ENCODE measurements at regions not wholly inside any gene's neighbourhood (a gene's known extent, or its start where the extent isn't known, plus 50 kb on each side); places are given as distances from the start of the nearest gene placed in this dataset.

DNA sequence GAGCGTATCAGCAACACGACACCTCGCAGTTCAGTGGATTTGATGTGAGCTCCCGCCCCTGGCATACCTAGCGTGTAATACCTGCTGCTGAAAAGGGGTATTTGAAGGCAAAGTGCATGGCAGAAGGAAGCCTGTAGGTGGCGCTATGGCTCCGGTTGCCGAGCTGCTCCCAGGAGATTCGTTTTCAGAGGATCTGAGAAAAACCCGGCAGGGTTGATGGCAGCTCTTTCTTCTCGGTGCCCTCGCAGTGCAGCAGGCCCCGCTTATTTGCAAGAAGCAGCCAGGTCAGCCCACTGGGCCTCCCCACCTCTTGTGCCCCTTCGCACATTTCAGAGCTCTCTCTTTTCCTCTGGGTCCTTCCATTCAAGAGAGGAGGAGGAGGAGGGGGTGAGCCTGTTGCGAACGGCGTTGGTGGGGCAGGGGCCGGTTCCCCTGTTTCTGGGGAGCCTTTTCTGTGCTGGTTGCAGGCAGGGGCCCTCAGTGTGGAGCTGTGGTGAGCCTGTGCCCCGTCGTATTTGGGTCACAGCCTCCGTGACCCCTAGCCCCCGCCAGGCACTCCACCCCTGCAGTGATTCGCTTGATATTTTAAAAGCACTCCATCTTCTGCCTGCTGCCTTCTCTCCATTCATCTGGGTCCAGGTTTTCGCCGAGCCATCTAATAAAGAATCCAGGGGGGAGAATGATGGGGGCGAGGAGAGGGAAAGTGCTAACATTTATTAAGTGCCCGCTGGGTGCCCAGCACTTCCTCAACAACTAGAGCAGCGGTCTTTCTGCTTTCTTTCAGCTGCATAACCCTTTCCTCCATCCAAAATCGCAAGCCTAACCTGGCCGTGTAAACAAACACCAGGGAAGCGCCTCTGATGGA lies 85.3 kb upstream of the SYT13 start:
- Histone ChIP-seq H3K27me3 (peaks cover 43% of the 10 kb centered on the region), H3K4me3 (no peak overlapping the region), H3K9me3 (ENCODE audit: low read depth) (no peaks in the 10 kb centered on the region), H3K27ac (no peak overlapping the region), H3K4me1 (ENCODE audit: low read depth) (peaks cover 12% of the 10 kb centered on the region), H3K36me3 (no peaks in the 10 kb centered on the region)
- peak; percentile 78 to 88 for DNase-seq (ENCODE audit: low read depth in 1 of 2, low spot score in 1 of 2)
- TF ChIP-seq CTCF (IDR thresholded peaks at IDR 0.05; ENCODE audit: low read depth, low read length), result peak; percentile 96

GRCh38 chr11:45369313-45369712 lies 83.2 kb upstream of the SYT13 start:
- Histone ChIP-seq H3K4me1 (ENCODE audit: low read depth) (peaks cover 14% of the 10 kb centered on the region), H3K27ac (no peak overlapping the region), H3K27me3 (peaks cover 37% of the 10 kb centered on the region), H3K36me3 (no peaks in the 10 kb centered on the region), H3K4me3 (no peak overlapping the region), H3K9me3 (ENCODE audit: low read depth) (no peaks in the 10 kb centered on the region)
- no peak for TF ChIP-seq CTCF (IDR thresholded peaks at IDR 0.05; ENCODE audit: low read depth, low read length)
- DNase-seq (ENCODE audit: low read depth in 1 of 2, low spot score in 1 of 2), result no peak

DNA sequence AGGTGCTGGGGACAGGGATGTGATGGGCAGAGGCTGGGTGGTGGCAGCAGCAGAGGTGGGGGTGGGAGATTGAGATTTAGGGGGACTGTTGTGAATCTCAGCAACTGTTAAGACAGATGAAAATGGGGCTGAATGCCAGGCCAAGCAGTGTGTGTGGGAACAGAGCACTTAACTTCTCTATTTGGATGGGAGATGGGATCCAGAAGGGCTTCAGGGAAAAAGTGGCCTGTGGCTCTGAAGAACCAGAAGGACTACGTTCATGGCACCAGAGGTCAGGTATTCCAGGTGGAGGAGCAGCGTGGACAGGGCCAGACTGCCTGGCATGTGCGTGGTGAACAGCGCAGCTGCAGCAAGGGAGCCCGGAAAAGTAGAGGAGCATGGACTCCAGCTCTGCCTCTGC lies 82.6 kb upstream of the SYT13 start:
- TF ChIP-seq CTCF (IDR thresholded peaks at IDR 0.05; ENCODE audit: low read depth, low read length), result no peak

DNA sequence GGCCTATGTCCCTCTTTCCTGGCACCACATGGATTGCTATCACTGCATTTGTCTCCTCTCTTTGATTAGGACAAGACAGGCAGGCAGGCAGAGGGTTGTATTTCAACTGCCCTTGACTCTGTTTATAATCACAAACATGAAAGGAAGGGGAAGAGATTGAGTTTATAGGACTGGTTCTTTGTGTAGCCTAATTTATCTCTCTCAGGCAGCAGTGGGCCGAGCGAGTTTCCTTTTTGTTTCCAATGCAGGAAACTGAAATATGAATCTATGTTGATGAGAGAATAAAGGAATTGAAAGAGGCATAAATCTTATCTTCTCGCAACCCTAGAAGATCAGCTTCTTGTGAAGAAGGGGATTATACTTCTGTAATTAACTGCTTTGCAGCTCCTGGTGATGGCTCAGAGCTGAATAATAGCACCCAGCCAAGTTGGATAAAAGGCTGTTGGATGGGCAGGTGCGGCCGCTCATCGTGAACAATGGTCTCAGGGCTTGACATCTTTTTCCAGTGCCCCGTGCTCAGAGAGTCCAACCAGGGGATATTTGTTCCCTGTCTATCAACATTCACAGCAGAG lies 80.6 kb upstream of the SYT13 start:
- no peak overlapping the region for H3K4me3 ChIP-seq

More for the DNA sequence above, 82.6 kb upstream of the SYT13 start:
- no peak overlapping the region for H3K4me3 ChIP-seq
- H3K9me3 ChIP-seq (ENCODE audit: low read depth), result no peaks in the 10 kb centered on the region
- no peak overlapping the region for H3K27ac ChIP-seq
- peaks cover 31% of the 10 kb centered on the region for H3K27me3 ChIP-seq
- H3K36me3 ChIP-seq, result no peaks in the 10 kb centered on the region
- DNase-seq (ENCODE audit: low read depth in 1 of 2, low spot score in 1 of 2), result no peak
- peaks cover 14% of the 10 kb centered on the region for H3K4me1 ChIP-seq (ENCODE audit: low read depth)

More for the DNA sequence above, 80.6 kb upstream of the SYT13 start:
- Histone ChIP-seq H3K27ac (peak overlapping the region; percentile 46), H3K36me3 (no peaks in the 10 kb centered on the region), H3K9me3 (ENCODE audit: low read depth) (no peaks in the 10 kb centered on the region), H3K27me3 (peaks cover 20% of the 10 kb centered on the region), H3K4me1 (ENCODE audit: low read depth) (peaks cover 14% of the 10 kb centered on the region)
- no peak for TF ChIP-seq CTCF (IDR thresholded peaks at IDR 0.05; ENCODE audit: low read depth, low read length)
- DNase-seq (ENCODE audit: low read depth in 1 of 2, low spot score in 1 of 2), result no peak
